H1 (cell line): ENCODE measurements at regions not wholly inside any gene's neighbourhood (a gene's known extent, or its start where the extent isn't known, plus 50 kb on each side); places are given as distances from the start of the nearest gene placed in this dataset.

Source experiments
- BACH1 ChIP-seq: IDR thresholded peaks from 2 replicates; pipeline ENCODE4 v1.6.1; 2012; ENCODE audit warnings: low read length, improper control_type of control experiment
- FOSL1 ChIP-seq: IDR thresholded peaks from 2 replicates; pipeline ENCODE4 v1.6.1; 2011; ENCODE audit warnings: mild to moderate bottlenecking, low read depth, low read length, moderate library complexity; ENCODE audit not compliant: insufficient read depth
- GABPA ChIP-seq: IDR thresholded peaks from 2 replicates; pipeline ENCODE4 v1.6.1; 2011; ENCODE audit warnings: mild to moderate bottlenecking, low read length, moderate library complexity, borderline replicate concordance; ENCODE audit not compliant: insufficient read depth
- KDM5A ChIP-seq: fragments of 200-600 bp; IDR thresholded peaks from 2 replicates; pipeline ENCODE4 v1.7.1; 2012; ENCODE audit warnings: mild to moderate bottlenecking, low read length, inconsistent platforms, mixed read lengths
- RNF2 ChIP-seq: fragments of 200-900, 300-1000 bp; sonication (generic); IDR thresholded peaks from 2 replicates; pipeline ENCODE4 v1.7.1; 2016; ENCODE audit warnings: borderline replicate concordance, low read depth, mild to moderate bottlenecking, antibody characterized with exemption, low read length; ENCODE audit not compliant: poor library complexity, severe bottlenecking; ENCODE audit errors: missing control alignments

DNA sequence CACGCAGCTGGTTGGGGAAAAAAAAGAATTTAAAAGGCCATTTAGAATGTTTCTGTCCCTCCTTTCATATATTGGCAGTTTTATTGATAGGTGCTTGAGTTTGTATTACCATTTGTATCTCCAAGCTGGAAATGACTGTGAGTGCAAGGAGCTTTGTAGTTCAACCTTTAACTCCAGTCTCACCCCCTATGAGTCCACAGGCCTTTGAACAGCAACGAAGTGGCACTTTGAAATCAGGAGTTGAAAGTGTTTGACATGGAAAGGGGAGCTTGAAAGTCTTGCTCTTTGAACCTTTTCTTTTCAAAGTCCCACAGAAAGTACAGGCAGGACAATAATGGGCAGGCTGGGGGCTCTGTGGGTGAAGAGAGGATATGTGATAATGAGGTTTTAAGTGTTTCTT lies 480.3 kb downstream of the RERGL start (continued):
- TF ChIP-seq BACH1: no peak
- no peak for TF ChIP-seq RNF2
- TF ChIP-seq GABPA: no peak
- no peak for TF ChIP-seq FOSL1
- TF ChIP-seq KDM5A: no peak
